ENCODE measurements at regions not wholly inside any gene's neighbourhood (a gene's known extent, or its start where the extent isn't known, plus 50 kb on each side); places are given as distances from the start of the nearest gene placed in this dataset.
"Not testable (repeated sequence)": the region's sequence is repeated elsewhere in the genome, so short reads cannot be mapped to it uniquely, and the experiment has no call there.

- TF ChIP-seq CTCF (IDR thresholded peaks at IDR 0.05; ENCODE audit: poor library complexity); EZH2 (IDR thresholded peaks at IDR 0.05; ENCODE audit: borderline replicate concordance); EZH2phosphoT487 (IDR thresholded peaks at IDR 0.05; ENCODE audit: low read depth, severe bottlenecking, unreplicated experiment): not testable (repeated sequence)
Measured at GRCh38 chr12:67719303-67719702, 70.8 kb downstream of the DYRK2 start.

Data from hepatocyte (in vitro differentiated cells).